HG02610 (cell line): ENCODE measurements at regions not wholly inside any gene's neighbourhood (a gene's known extent, or its start where the extent isn't known, plus 50 kb on each side); places are given as distances from the start of the nearest gene placed in this dataset.

Source experiments
- ATAC-seq: cut with Tn5 transposase; IDR thresholded peaks from one replicate; pipeline ENCODE4 v1.9.1; 2021; ENCODE audit warnings: mild to moderate bottlenecking, moderate library complexity; ENCODE audit not compliant: unreplicated experiment

- ATAC-seq, result no peak
Measured at GRCh38 chr13:111533900-111534683, 213.7 kb downstream of the TEX29 start.

GRCh38 chr13:111534751-111535522 is 214.5 kb downstream of the TEX29 start:
- no peak for ATAC-seq

GRCh38 chr13:111535523-111535811 is 215.0 kb downstream of the TEX29 start:
- no peak for ATAC-seq

GRCh38 chr13:111536075-111536642 is 215.7 kb downstream of the TEX29 start:
- no peak for ATAC-seq

- no peak for ATAC-seq
Measured at GRCh38 chr13:111537115-111537728, 216.8 kb downstream of the TEX29 start.

- no peak for ATAC-seq
Measured at GRCh38 chr13:111537843-111538499, 217.5 kb downstream of the TEX29 start.

- ATAC-seq, result no peak
Measured at GRCh38 chr13:111539252-111539651, 218.8 kb downstream of the TEX29 start.

GRCh38 chr13:111539791-111540446 is 219.5 kb downstream of the TEX29 start:
- ATAC-seq, result no peak

- no peak for ATAC-seq
Measured at GRCh38 chr13:111540486-111540885, 220.0 kb downstream of the TEX29 start.

- no peak for ATAC-seq
Measured at GRCh38 chr13:111541345-111541744, 220.9 kb downstream of the TEX29 start.

- no peak for ATAC-seq
Measured at GRCh38 chr13:111541752-111542529, 221.5 kb downstream of the TEX29 start.

- no peak for ATAC-seq
Measured at GRCh38 chr13:111542530-111543341, 222.3 kb downstream of the TEX29 start.

GRCh38 chr13:111546921-111547675 is 226.7 kb downstream of the TEX29 start:
- ATAC-seq, result no peak

- no peak for ATAC-seq
Measured at GRCh38 chr13:111547726-111548273, 227.4 kb downstream of the TEX29 start.

- ATAC-seq, result no peak
Measured at GRCh38 chr13:111548301-111548700, 227.9 kb downstream of the TEX29 start.

- ATAC-seq, result no peak
Measured at GRCh38 chr13:111548805-111549204, 228.4 kb downstream of the TEX29 start.

GRCh38 chr13:111549464-111549863 is 229.0 kb downstream of the TEX29 start:
- ATAC-seq, result no peak

- ATAC-seq, result no peak
Measured at GRCh38 chr13:111550062-111550461, 229.6 kb downstream of the TEX29 start.
